MG63 (cell line): ENCODE measurements at regions not wholly inside any gene's neighbourhood (a gene's known extent, or its start where the extent isn't known, plus 50 kb on each side); places are given as distances from the start of the nearest gene placed in this dataset.
"Not testable (repeated sequence)": the region's sequence is repeated elsewhere in the genome, so short reads cannot be mapped to it uniquely, and the experiment has no call there.

Source experiments
- DNase-seq: peaks from one replicate; pipeline ENCODE4 v3.0.0-alpha.2; 2020
- H3K27me3 ChIP-seq: fragments of 250-450 bp; sonication (Bioruptor Pico); 2 replicates; pipeline ENCODE4 v1.5.1; 2020; ENCODE audit warnings: mild to moderate bottlenecking, moderate library complexity
- H3K36me3 ChIP-seq: fragments of 250-450 bp; sonication (Bioruptor Pico); 2 replicates; pipeline ENCODE4 v1.5.1; 2020; ENCODE audit warnings: mild to moderate bottlenecking, moderate library complexity
- H3K4me3 ChIP-seq: fragments of 250-450 bp; sonication (Bioruptor Pico); 2 replicates; pipeline ENCODE4 v1.5.1; 2020; ENCODE audit warnings: mild to moderate bottlenecking, moderate library complexity
- H3K9me3 ChIP-seq: fragments of 250-450 bp; sonication (Bioruptor Pico); 2 replicates; pipeline ENCODE4 v1.5.1; 2020; ENCODE audit warnings: mild to moderate bottlenecking, moderate library complexity

GRCh38 chr3:193033226-193033780, 115.6 kb upstream of the MB21D2 start:
- H3K9me3 ChIP-seq = no peaks in the 10 kb centered on the region
- H3K36me3 ChIP-seq = no peaks in the 10 kb centered on the region
- no peak overlapping the region for H3K4me3 ChIP-seq
- H3K27me3 ChIP-seq = 0 out of 2 replicates have a peak, but pooled peaks cover 2% of the 10 kb centered on the region
- DNase-seq = no peak

- H3K4me3 ChIP-seq, H3K36me3 ChIP-seq, H3K9me3 ChIP-seq, DNase-seq, H3K27me3 ChIP-seq: not testable (repeated sequence)
Measured at GRCh38 chr3:193037828-193038227, 120.2 kb upstream of the MB21D2 start.

GRCh38 chr3:193039058-193039457, 121.4 kb upstream of the MB21D2 start:
- H3K9me3 ChIP-seq = no peaks in the 10 kb centered on the region
- DNase-seq = no peak
- H3K4me3 ChIP-seq = no peak overlapping the region
- no peaks in the 10 kb centered on the region for H3K27me3 ChIP-seq
- no peaks in the 10 kb centered on the region for H3K36me3 ChIP-seq

GRCh38 chr3:193040836-193041672, 123.4 kb upstream of the MB21D2 start:
- Histone ChIP-seq H3K4me3 (no peak overlapping the region), H3K36me3 (no peaks in the 10 kb centered on the region), H3K27me3 (no peaks in the 10 kb centered on the region), H3K9me3 (no peaks in the 10 kb centered on the region)
- no peak for DNase-seq

GRCh38 chr3:193046371-193046770, 128.7 kb upstream of the MB21D2 start:
- Histone ChIP-seq H3K27me3 (no peaks in the 10 kb centered on the region), H3K9me3 (no peaks in the 10 kb centered on the region), H3K4me3 (no peak overlapping the region), H3K36me3 (no peaks in the 10 kb centered on the region)
- DNase-seq = no peak

- DNase-seq, H3K4me3 ChIP-seq, H3K27me3 ChIP-seq, H3K9me3 ChIP-seq, H3K36me3 ChIP-seq: not testable (repeated sequence)
Measured at GRCh38 chr3:193047461-193047860, 129.8 kb upstream of the MB21D2 start.

GRCh38 chr3:193048127-193048526, 130.5 kb upstream of the MB21D2 start:
- no peak for DNase-seq
- no peaks in the 10 kb centered on the region for H3K27me3 ChIP-seq

GRCh38 chr3:193049935-193050334, 132.3 kb upstream of the MB21D2 start:
- DNase-seq = no peak
- Histone ChIP-seq H3K4me3 (no peak overlapping the region), H3K9me3 (no peaks in the 10 kb centered on the region), H3K36me3 (no peaks in the 10 kb centered on the region), H3K27me3 (no peaks in the 10 kb centered on the region)

More at GRCh38 chr3:193048127-193048526, 130.5 kb upstream of the MB21D2 start:
- Histone ChIP-seq H3K4me3 (no peak overlapping the region), H3K9me3 (no peaks in the 10 kb centered on the region), H3K36me3 (no peaks in the 10 kb centered on the region)

GRCh38 chr3:193051314-193051713, 133.7 kb upstream of the MB21D2 start:
- no peak overlapping the region for H3K4me3 ChIP-seq
- no peaks in the 10 kb centered on the region for H3K36me3 ChIP-seq
- no peak for DNase-seq
- no peaks in the 10 kb centered on the region for H3K9me3 ChIP-seq
- H3K27me3 ChIP-seq = no peaks in the 10 kb centered on the region

GRCh38 chr3:193052354-193053045, 134.8 kb upstream of the MB21D2 start:
- H3K27me3 ChIP-seq = no peaks in the 10 kb centered on the region
- no peaks in the 10 kb centered on the region for H3K36me3 ChIP-seq
- DNase-seq = no peak
- no peak overlapping the region for H3K4me3 ChIP-seq
- H3K9me3 ChIP-seq = no peaks in the 10 kb centered on the region

GRCh38 chr3:193053046-193053435, 135.4 kb upstream of the MB21D2 start:
- Histone ChIP-seq H3K9me3 (no peaks in the 10 kb centered on the region), H3K4me3 (no peak overlapping the region), H3K27me3 (0 out of 2 replicates have a peak, but pooled peaks cover 2% of the 10 kb centered on the region), H3K36me3 (no peaks in the 10 kb centered on the region)
- no peak for DNase-seq

- Histone ChIP-seq H3K36me3 (no peaks in the 10 kb centered on the region), H3K9me3 (no peaks in the 10 kb centered on the region), H3K27me3 (0 out of 2 replicates have a peak, but pooled peaks cover 2% of the 10 kb centered on the region), H3K4me3 (no peak overlapping the region)
- DNase-seq = no peak
Measured at GRCh38 chr3:193055352-193055751, 137.7 kb upstream of the MB21D2 start.

- no peak for DNase-seq
- H3K36me3 ChIP-seq = no peaks in the 10 kb centered on the region
- 0 out of 2 replicates have a peak, but pooled peaks cover 2% of the 10 kb centered on the region for H3K27me3 ChIP-seq
- no peak overlapping the region for H3K4me3 ChIP-seq
- H3K9me3 ChIP-seq = no peaks in the 10 kb centered on the region
Measured at GRCh38 chr3:193057616-193058015, 140.0 kb upstream of the MB21D2 start.

- Histone ChIP-seq H3K9me3 (no peaks in the 10 kb centered on the region), H3K27me3 (0 out of 2 replicates have a peak, but pooled peaks cover 2% of the 10 kb centered on the region), H3K36me3 (no peaks in the 10 kb centered on the region), H3K4me3 (no peak overlapping the region)
- no peak for DNase-seq
Measured at GRCh38 chr3:193060748-193061546, 143.3 kb upstream of the MB21D2 start.

- DNase-seq = no peak
- Histone ChIP-seq H3K9me3 (no peaks in the 10 kb centered on the region), H3K36me3 (no peaks in the 10 kb centered on the region), H3K27me3 (no peaks in the 10 kb centered on the region; the same call in 1 of the 2 replicates), H3K4me3 (no peak overlapping the region)
Measured at GRCh38 chr3:193068365-193068764, 150.7 kb upstream of the MB21D2 start.

- DNase-seq, H3K36me3 ChIP-seq, H3K27me3 ChIP-seq, H3K4me3 ChIP-seq, H3K9me3 ChIP-seq: not testable (repeated sequence)
Measured at GRCh38 chr3:193069732-193070131, 152.1 kb upstream of the MB21D2 start.
